Breast epithelium (tissue), 3 donors: ENCODE measurements at regions not wholly inside any gene's neighbourhood (a gene's known extent, or its start where the extent isn't known, plus 50 kb on each side); places are given as distances from the start of the nearest gene placed in this dataset.

Experiments used
- POLR2A ChIP-seq: fragments of 450-650 bp; IDR thresholded peaks from one replicate; pipeline ENCODE4 v1.6.1; 2016; ENCODE audit warnings: antibody characterized with exemption, mild to moderate bottlenecking, moderate library complexity
- POLR2AphosphoS5 ChIP-seq, 3 donors: sonication (generic); formaldehyde crosslinking; IDR thresholded peaks; one replicate each; pipeline ENCODE4 v1.6.1; 2017; ENCODE audit warnings: antibody characterized with exemption in 3 of 3
- TF ChIP-seq, protein P1 (sequence below), 3 donors: fragments of 450-650 bp; IDR thresholded peaks; one replicate each; pipeline ENCODE4 v1.5.1; 2016 to 2017; ENCODE audit warnings: antibody characterized with exemption in 3 of 3, mild to moderate bottlenecking in 3 of 3, moderate library complexity in 3 of 3

DNA sequence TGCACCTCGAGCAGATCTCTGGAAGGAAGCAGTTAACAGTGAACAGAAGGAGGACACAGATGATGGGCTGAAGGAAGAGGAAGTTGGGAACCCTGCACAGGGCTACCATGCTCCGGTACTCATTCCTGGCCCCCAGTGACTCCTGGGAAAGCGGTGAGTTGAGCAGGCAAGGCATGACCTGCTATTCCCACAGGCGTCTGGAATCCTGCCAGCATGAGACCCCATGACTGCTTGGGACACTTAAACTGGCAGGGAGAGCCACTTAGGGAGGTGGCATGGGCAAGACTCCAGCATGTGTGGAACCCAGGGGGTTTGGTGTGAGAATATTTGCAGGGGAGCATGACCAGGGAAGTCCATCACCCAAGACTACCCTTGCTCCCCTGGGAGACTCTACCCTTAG, 1056.4 kb upstream of the POU3F4 start:
- TF ChIP-seq, protein P1, sequence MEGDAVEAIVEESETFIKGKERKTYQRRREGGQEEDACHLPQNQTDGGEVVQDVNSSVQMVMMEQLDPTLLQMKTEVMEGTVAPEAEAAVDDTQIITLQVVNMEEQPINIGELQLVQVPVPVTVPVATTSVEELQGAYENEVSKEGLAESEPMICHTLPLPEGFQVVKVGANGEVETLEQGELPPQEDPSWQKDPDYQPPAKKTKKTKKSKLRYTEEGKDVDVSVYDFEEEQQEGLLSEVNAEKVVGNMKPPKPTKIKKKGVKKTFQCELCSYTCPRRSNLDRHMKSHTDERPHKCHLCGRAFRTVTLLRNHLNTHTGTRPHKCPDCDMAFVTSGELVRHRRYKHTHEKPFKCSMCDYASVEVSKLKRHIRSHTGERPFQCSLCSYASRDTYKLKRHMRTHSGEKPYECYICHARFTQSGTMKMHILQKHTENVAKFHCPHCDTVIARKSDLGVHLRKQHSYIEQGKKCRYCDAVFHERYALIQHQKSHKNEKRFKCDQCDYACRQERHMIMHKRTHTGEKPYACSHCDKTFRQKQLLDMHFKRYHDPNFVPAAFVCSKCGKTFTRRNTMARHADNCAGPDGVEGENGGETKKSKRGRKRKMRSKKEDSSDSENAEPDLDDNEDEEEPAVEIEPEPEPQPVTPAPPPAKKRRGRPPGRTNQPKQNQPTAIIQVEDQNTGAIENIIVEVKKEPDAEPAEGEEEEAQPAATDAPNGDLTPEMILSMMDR (IDR thresholded peaks at IDR 0.05) = no peak
- TF ChIP-seq POLR2A = no peak
- no peak for TF ChIP-seq POLR2AphosphoS5 (IDR thresholded peaks at IDR 0.05)
